ENCODE measurements at regions not wholly inside any gene's neighbourhood (a gene's known extent, or its start where the extent isn't known, plus 50 kb on each side); places are given as distances from the start of the nearest gene placed in this dataset.

DNA sequence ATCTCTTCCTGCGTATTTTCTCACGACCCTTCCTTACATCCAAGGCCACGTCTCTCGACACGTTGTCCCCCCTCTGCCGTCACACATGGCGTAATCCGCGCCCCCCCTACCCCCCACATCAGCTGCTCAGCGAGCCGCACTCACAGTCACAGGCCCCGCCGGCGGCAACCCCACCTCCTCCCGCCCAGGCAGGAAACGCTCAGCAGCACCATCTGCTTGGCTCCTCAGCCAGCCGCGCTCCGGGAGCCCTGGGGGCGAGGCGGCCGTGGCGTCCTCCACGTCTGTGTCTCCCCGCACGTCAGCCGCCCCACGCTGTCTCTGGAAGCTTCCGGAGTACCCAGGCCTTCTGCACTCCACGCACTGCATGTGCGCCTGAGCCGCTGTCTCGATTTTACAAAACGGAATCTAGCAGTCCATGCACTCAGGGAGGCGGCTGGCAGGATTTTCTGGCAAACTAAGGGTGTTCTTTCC is 64.6 kb downstream of the SIK1 start:
- H3K4me1 ChIP-seq (ENCODE audit: insufficient read depth), result peaks cover 27% of the 10 kb centered on the region
- peak overlapping the region; percentile 88 for H3K27ac ChIP-seq
- H3K27me3 ChIP-seq, result no peaks in the 10 kb centered on the region
- H3K4me2 ChIP-seq, result peak overlapping the region; percentile 53
- no peaks in the 10 kb centered on the region for H3K79me2 ChIP-seq
- peak; percentile 69 for DNase-seq (ENCODE audit: low spot score)
- no peaks in the 10 kb centered on the region for H3K9me3 ChIP-seq (ENCODE audit: low read depth)
- no peak overlapping the region for H2AFZ ChIP-seq
- H3K9me2 ChIP-seq (replicated peaks; ENCODE audit: insufficient read depth), result no peaks in the 10 kb centered on the region
- no peaks in the 10 kb centered on the region for H4K20me1 ChIP-seq (ENCODE audit: insufficient read depth, poor library complexity, severe bottlenecking)
- WGBS (ENCODE audit: low lambda C conversion rate, missing lambda C conversion rate), result 35% methylated on average over 26 of the region's 35 CpGs
- H3K4me3 ChIP-seq, result no peak overlapping the region
- TF ChIP-seq EZH2 (IDR thresholded peaks at IDR 0.05; ENCODE audit: borderline replicate concordance), result no peak
- no peak for TF ChIP-seq CTCF (IDR thresholded peaks at IDR 0.05; ENCODE audit: poor library complexity)
- TF ChIP-seq EZH2phosphoT487 (IDR thresholded peaks at IDR 0.05; ENCODE audit: low read depth, severe bottlenecking, unreplicated experiment), result no peak
- H3K36me3 ChIP-seq (replicated peaks; ENCODE audit: insufficient read depth, low read depth), result no peaks in the 10 kb centered on the region

DNA sequence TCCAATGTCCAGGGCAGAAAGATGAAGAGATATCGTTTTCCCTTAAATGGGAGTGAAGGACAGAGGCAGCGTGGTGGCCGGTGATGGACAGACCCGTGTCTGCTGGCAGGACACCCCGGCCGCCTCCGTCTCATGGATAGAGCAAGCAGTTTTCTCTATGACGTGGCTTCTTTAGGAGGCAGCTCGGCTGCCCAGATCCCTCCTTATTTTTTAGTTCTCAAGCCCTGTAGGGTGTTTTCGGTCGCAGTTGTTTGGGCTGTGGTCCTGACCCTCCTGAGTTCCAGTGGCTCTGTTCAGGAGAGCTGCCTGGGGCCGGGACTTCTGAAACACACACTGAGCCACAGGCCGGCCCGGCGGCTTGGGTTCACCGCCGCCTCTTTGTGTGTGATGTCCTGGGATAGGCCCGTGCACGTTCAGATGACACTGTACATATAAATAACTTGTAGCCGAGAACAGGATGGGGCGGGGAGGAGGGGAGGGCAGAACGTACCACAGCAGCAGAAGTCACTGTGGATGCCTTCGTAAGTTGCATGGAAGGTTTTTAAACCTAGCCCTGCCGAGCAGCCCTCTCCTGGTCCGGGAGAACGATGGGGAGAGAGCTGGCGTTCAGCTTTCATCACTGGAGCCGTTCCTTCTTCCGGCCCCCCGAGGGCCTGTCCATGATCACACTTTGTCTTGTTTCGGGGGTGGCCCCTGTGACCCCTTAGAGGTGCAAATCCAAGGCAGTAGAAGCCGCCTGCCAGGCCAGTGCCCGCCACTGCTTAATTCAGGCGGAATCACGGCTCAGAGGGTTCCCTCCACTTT is 65.2 kb downstream of the SIK1 start:
- Histone ChIP-seq H3K4me3 (no peak overlapping the region), H3K9me2 (replicated peaks; ENCODE audit: insufficient read depth) (no peaks in the 10 kb centered on the region), H3K4me1 (ENCODE audit: insufficient read depth) (peaks cover 27% of the 10 kb centered on the region), H3K79me2 (no peaks in the 10 kb centered on the region), H3K36me3 (replicated peaks; ENCODE audit: insufficient read depth, low read depth) (no peaks in the 10 kb centered on the region), H3K27me3 (no peaks in the 10 kb centered on the region), H3K27ac (peak overlapping the region; percentile 88), H4K20me1 (ENCODE audit: insufficient read depth, poor library complexity, severe bottlenecking) (no peaks in the 10 kb centered on the region), H2AFZ (no peak overlapping the region), H3K4me2 (peak overlapping the region; percentile 53), H3K9me3 (ENCODE audit: low read depth) (no peaks in the 10 kb centered on the region)
- WGBS (ENCODE audit: low lambda C conversion rate, missing lambda C conversion rate), result 70% methylated on average over 34 of the region's 35 CpGs
- peak; percentile 52 for DNase-seq (ENCODE audit: low spot score)
- TF ChIP-seq EZH2phosphoT487 (IDR thresholded peaks at IDR 0.05; ENCODE audit: low read depth, severe bottlenecking, unreplicated experiment) (no peak), EZH2 (IDR thresholded peaks at IDR 0.05; ENCODE audit: borderline replicate concordance) (no peak), CTCF (IDR thresholded peaks at IDR 0.05; ENCODE audit: poor library complexity) (no peak)

GRCh38 chr21:43361127-43361492 is 65.8 kb downstream of the SIK1 start:
- no peak overlapping the region for H2AFZ ChIP-seq
- peaks cover 27% of the 10 kb centered on the region for H3K4me1 ChIP-seq (ENCODE audit: insufficient read depth)
- 40% methylated on average over 10 of the region's 10 CpGs for WGBS (ENCODE audit: low lambda C conversion rate, missing lambda C conversion rate)
- no peaks in the 10 kb centered on the region for H4K20me1 ChIP-seq (ENCODE audit: insufficient read depth, poor library complexity, severe bottlenecking)
- no peaks in the 10 kb centered on the region for H3K9me3 ChIP-seq (ENCODE audit: low read depth)
- peak; percentile 46 for DNase-seq (ENCODE audit: low spot score)
- peak overlapping the region; percentile 37 for H3K4me2 ChIP-seq
- H3K9me2 ChIP-seq (replicated peaks; ENCODE audit: insufficient read depth), result no peaks in the 10 kb centered on the region
- H3K27me3 ChIP-seq, result no peaks in the 10 kb centered on the region
- no peaks in the 10 kb centered on the region for H3K79me2 ChIP-seq
- no peak for TF ChIP-seq EZH2 (IDR thresholded peaks at IDR 0.05; ENCODE audit: borderline replicate concordance)
- no peak for TF ChIP-seq CTCF (IDR thresholded peaks at IDR 0.05; ENCODE audit: poor library complexity)
- no peak for TF ChIP-seq EZH2phosphoT487 (IDR thresholded peaks at IDR 0.05; ENCODE audit: low read depth, severe bottlenecking, unreplicated experiment)
- no peak overlapping the region for H3K4me3 ChIP-seq
- H3K36me3 ChIP-seq (replicated peaks; ENCODE audit: insufficient read depth, low read depth), result no peaks in the 10 kb centered on the region
- H3K27ac ChIP-seq, result peak overlapping the region; percentile 88
